ENCODE measurements at regions not wholly inside any gene's neighbourhood (a gene's known extent, or its start where the extent isn't known, plus 50 kb on each side); places are given as distances from the start of the nearest gene placed in this dataset.

DNA sequence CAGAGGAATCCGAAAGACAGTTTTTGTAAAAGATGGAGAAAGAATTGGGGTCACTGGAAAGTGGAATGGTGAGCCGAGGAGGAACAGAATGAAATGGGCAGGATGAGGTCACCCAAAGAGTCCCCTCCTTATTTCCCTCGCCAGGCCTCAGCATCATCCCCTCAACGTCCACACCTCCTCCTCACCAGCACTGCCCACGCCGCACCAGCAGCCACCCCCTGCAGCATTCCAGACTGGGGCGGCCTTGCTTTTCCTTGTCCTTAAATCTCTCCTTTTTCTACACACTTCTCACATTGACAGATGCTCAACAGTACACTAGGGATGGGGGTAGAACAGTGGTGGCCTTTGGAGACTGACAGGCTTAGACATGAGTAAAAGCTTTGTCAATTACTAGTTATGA is 363.1 kb upstream of the NOX3 start:
- TF ChIP-seq, protein P1, sequence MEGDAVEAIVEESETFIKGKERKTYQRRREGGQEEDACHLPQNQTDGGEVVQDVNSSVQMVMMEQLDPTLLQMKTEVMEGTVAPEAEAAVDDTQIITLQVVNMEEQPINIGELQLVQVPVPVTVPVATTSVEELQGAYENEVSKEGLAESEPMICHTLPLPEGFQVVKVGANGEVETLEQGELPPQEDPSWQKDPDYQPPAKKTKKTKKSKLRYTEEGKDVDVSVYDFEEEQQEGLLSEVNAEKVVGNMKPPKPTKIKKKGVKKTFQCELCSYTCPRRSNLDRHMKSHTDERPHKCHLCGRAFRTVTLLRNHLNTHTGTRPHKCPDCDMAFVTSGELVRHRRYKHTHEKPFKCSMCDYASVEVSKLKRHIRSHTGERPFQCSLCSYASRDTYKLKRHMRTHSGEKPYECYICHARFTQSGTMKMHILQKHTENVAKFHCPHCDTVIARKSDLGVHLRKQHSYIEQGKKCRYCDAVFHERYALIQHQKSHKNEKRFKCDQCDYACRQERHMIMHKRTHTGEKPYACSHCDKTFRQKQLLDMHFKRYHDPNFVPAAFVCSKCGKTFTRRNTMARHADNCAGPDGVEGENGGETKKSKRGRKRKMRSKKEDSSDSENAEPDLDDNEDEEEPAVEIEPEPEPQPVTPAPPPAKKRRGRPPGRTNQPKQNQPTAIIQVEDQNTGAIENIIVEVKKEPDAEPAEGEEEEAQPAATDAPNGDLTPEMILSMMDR (conservative IDR thresholded peaks at IDR 0.05; ENCODE audit: low read depth in 2 of 2), result no peak
- TF ChIP-seq EZH2 (IDR thresholded peaks at IDR 0.05; ENCODE audit: low read depth, unreplicated experiment), result no peak
- no peak for TF ChIP-seq CREB1 (CRISPR knock-in tag; IDR thresholded peaks at IDR 0.05; ENCODE audit: low read depth)
- no peak for TF ChIP-seq JUNB (IDR thresholded peaks at IDR 0.05; ENCODE audit: unreplicated experiment)
- TF ChIP-seq, protein P2, sequence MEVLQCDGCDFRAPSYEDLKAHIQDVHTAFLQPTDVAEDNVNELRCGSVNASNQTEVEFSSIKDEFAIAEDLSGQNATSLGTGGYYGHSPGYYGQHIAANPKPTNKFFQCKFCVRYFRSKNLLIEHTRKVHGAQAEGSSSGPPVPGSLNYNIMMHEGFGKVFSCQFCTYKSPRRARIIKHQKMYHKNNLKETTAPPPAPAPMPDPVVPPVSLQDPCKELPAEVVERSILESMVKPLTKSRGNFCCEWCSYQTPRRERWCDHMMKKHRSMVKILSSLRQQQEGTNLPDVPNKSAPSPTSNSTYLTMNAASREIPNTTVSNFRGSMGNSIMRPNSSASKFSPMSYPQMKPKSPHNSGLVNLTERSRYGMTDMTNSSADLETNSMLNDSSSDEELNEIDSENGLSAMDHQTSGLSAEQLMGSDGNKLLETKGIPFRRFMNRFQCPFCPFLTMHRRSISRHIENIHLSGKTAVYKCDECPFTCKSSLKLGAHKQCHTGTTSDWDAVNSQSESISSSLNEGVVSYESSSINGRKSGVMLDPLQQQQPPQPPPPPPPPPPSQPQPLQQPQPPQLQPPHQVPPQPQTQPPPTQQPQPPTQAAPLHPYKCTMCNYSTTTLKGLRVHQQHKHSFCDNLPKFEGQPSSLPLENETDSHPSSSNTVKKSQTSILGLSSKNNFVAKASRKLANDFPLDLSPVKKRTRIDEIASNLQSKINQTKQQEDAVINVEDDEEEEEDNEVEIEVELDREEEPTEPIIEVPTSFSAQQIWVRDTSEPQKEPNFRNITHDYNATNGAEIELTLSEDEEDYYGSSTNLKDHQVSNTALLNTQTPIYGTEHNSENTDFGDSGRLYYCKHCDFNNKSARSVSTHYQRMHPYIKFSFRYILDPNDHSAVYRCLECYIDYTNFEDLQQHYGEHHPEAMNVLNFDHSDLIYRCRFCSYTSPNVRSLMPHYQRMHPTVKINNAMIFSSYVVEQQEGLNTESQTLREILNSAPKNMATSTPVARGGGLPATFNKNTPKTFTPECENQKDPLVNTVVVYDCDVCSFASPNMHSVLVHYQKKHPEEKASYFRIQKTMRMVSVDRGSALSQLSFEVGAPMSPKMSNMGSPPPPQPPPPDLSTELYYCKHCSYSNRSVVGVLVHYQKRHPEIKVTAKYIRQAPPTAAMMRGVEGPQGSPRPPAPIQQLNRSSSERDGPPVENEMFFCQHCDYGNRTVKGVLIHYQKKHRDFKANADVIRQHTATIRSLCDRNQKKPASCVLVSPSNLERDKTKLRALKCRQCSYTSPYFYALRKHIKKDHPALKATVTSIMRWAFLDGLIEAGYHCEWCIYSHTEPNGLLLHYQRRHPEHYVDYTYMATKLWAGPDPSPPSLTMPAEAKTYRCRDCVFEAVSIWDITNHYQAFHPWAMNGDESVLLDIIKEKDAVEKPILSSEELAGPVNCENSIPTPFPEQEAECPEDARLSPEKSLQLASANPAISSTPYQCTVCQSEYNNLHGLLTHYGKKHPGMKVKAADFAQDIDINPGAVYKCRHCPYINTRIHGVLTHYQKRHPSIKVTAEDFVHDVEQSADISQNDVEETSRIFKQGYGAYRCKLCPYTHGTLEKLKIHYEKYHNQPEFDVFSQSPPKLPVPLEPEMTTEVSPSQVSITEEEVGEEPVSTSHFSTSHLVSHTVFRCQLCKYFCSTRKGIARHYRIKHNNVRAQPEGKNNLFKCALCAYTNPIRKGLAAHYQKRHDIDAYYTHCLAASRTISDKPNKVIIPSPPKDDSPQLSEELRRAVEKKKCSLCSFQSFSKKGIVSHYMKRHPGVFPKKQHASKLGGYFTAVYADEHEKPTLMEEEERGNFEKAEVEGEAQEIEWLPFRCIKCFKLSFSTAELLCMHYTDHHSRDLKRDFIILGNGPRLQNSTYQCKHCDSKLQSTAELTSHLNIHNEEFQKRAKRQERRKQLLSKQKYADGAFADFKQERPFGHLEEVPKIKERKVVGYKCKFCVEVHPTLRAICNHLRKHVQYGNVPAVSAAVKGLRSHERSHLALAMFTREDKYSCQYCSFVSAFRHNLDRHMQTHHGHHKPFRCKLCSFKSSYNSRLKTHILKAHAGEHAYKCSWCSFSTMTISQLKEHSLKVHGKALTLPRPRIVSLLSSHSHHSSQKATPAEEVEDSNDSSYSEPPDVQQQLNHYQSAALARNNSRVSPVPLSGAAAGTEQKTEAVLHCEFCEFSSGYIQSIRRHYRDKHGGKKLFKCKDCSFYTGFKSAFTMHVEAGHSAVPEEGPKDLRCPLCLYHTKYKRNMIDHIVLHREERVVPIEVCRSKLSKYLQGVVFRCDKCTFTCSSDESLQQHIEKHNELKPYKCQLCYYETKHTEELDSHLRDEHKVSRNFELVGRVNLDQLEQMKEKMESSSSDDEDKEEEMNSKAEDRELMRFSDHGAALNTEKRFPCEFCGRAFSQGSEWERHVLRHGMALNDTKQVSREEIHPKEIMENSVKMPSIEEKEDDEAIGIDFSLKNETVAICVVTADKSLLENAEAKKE (CRISPR knock-in tag; IDR thresholded peaks at IDR 0.05), result no peak
- no peak for TF ChIP-seq POLR2AphosphoS5 (IDR thresholded peaks at IDR 0.05; ENCODE audit: low read depth)

All from GM23338 (cell line).